KMS-11 (cell line): ENCODE measurements at regions not wholly inside any gene's neighbourhood (a gene's known extent, or its start where the extent isn't known, plus 50 kb on each side); places are given as distances from the start of the nearest gene placed in this dataset.

Experiments used
- H2AFZ ChIP-seq: fragments of 200-600 bp; sonication (generic); 2 replicates; pipeline ENCODE4 v1.6.1; 2016; ENCODE audit warnings: antibody characterized with exemption, mixed run types, low read depth
- H3K27ac ChIP-seq: fragments of 200-600 bp; sonication (generic); 2 replicates; pipeline ENCODE4 v1.6.1; 2016; ENCODE audit warnings: mild to moderate bottlenecking, mixed run types
- H3K27me3 ChIP-seq: fragments of 200-600 bp; sonication (generic); 2 replicates; pipeline ENCODE4 v1.6.1; 2017; ENCODE audit warnings: mild to moderate bottlenecking, low read depth, mixed run types, moderate library complexity; ENCODE audit not compliant: insufficient read depth
- H3K36me3 ChIP-seq: fragments of 200-600 bp; sonication (generic); 2 replicates; pipeline ENCODE4 v1.6.1; 2017; ENCODE audit warnings: mild to moderate bottlenecking, mixed run types; ENCODE audit not compliant: insufficient read depth
- H3K4me1 ChIP-seq: fragments of 200-600 bp; sonication (generic); 2 replicates; pipeline ENCODE4 v1.6.1; 2016; ENCODE audit warnings: mild to moderate bottlenecking, low read depth, mixed run types; ENCODE audit not compliant: poor library complexity, severe bottlenecking
- H3K4me2 ChIP-seq: fragments of 200-600 bp; sonication (generic); 2 replicates; pipeline ENCODE4 v1.7.0; 2016; ENCODE audit warnings: mild to moderate bottlenecking, mixed run types
- H3K4me3 ChIP-seq: fragments of 200-600 bp; sonication (generic); IDR thresholded peaks from 2 replicates; pipeline ENCODE4 v1.6.1; 2017; ENCODE audit warnings: low read depth, low read length, mixed read lengths; ENCODE audit not compliant: insufficient read depth
- H3K79me2 ChIP-seq: fragments of 200-600 bp; sonication (generic); 2 replicates; pipeline ENCODE4 v1.6.1; 2016; ENCODE audit warnings: low read depth, mixed run types; ENCODE audit not compliant: insufficient read depth
- H3K9ac ChIP-seq: fragments of 200-600 bp; sonication (generic); 2 replicates; pipeline ENCODE4 v1.6.1; 2016; ENCODE audit warnings: mild to moderate bottlenecking, mixed run types
- H4K20me1 ChIP-seq: fragments of 200-600 bp; sonication (generic); 2 replicates; pipeline ENCODE4 v1.6.1; 2016; ENCODE audit warnings: mild to moderate bottlenecking, mixed run types; ENCODE audit not compliant: insufficient read depth
- TF ChIP-seq, protein P1 (sequence below): fragments of 200-600 bp; sonication (generic); conservative IDR thresholded peaks from 2 replicates; pipeline ENCODE4 v1.6.1; 2017; ENCODE audit warnings: low read depth, mild to moderate bottlenecking, antibody characterized with exemption, low read length, moderate library complexity, mixed read lengths

DNA sequence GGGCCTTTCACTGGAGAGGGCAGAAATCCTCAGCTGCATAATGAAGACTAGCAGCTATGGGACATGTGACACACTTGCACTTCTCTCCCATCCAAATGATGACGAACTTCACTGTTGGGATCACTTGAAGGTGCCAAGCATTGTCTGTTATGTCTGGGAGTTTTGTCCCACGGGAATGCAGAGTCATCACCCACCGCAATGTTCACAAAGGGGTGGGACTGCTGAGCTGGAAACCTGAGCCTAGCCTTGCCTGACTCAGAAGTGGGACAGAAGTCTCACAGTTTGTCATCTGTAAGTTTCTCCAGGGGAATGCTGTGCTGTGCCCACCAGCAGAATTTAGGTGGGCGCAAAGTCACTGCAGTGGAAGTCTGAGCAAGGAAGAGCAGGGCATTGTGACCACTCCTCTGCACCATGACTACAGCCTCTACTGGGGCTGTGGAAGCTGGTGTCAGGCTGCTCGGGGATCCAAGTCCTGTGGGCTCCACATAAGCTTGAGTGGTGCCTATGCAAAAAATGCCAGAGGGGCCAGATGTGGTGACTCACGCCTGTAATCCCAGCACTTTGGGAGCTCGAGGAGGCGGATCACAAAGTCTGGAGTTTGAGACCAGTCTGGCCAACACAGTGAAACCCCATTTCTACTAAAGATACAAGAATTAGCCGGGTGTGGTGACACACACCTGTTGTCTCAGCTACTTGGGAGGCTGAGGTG lies 472.0 kb upstream of the CNTNAP2 start:
- no peak overlapping the region for H3K27ac ChIP-seq
- no peak overlapping the region for H3K4me2 ChIP-seq
- no peaks in the 10 kb centered on the region for H3K36me3 ChIP-seq
- H3K4me1 ChIP-seq, result no peaks in the 10 kb centered on the region
- no peaks in the 10 kb centered on the region for H3K79me2 ChIP-seq
- H2AFZ ChIP-seq, result no peak overlapping the region
- TF ChIP-seq, protein P1, sequence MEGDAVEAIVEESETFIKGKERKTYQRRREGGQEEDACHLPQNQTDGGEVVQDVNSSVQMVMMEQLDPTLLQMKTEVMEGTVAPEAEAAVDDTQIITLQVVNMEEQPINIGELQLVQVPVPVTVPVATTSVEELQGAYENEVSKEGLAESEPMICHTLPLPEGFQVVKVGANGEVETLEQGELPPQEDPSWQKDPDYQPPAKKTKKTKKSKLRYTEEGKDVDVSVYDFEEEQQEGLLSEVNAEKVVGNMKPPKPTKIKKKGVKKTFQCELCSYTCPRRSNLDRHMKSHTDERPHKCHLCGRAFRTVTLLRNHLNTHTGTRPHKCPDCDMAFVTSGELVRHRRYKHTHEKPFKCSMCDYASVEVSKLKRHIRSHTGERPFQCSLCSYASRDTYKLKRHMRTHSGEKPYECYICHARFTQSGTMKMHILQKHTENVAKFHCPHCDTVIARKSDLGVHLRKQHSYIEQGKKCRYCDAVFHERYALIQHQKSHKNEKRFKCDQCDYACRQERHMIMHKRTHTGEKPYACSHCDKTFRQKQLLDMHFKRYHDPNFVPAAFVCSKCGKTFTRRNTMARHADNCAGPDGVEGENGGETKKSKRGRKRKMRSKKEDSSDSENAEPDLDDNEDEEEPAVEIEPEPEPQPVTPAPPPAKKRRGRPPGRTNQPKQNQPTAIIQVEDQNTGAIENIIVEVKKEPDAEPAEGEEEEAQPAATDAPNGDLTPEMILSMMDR, result no peak
- H4K20me1 ChIP-seq, result no peaks in the 10 kb centered on the region
- H3K27me3 ChIP-seq, result no peaks in the 10 kb centered on the region
- no peak overlapping the region for H3K9ac ChIP-seq
- H3K4me3 ChIP-seq, result no peak overlapping the region

DNA sequence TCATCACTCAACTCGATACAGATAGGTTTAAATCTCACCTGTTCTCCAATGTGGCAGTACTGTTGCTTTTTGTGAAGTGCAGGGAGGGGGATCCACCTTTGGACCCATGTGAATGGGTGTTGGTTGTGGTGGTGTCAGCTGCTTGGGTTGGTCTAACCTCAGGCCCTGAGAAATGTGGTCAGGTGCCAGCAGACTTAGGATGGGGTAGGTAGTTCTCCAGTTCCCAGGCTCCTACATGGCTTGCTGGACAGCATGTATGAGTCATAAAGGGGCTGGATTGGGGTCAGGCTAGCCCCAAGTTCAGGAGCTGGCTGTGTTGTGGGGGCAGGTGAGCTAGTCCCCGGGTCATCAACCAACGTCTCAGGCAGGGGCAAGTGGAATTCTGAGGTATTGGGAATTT lies 472.6 kb upstream of the CNTNAP2 start:
- no peaks in the 10 kb centered on the region for H3K27me3 ChIP-seq
- H3K27ac ChIP-seq, result no peak overlapping the region
- no peaks in the 10 kb centered on the region for H3K36me3 ChIP-seq
- H3K9ac ChIP-seq, result no peak overlapping the region
- no peak overlapping the region for H2AFZ ChIP-seq
- H3K4me1 ChIP-seq, result no peaks in the 10 kb centered on the region
- H3K4me3 ChIP-seq, result no peak overlapping the region
- TF ChIP-seq, protein P1, result no peak
- H4K20me1 ChIP-seq, result no peaks in the 10 kb centered on the region
- no peaks in the 10 kb centered on the region for H3K79me2 ChIP-seq
- H3K4me2 ChIP-seq, result no peak overlapping the region

DNA sequence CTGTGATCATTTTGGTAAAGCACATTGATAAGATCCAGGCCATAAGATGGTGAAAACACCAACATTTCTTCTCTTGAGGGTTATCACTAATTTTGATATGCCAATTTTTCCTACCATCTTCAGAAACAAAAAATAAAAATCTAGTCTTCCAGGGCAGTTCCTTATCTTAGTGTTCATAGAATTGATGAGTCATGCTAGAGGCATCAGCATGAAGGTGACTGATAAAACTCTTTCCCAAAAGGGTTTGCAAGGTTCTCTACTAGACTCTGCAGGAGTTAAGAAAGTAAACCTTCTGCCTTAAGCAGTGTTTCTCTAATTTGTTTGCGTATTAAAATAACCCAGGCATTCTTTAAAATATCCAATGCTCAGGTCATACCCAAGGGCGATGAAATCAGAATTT lies 483.1 kb upstream of the CNTNAP2 start:
- no peak overlapping the region for H3K27ac ChIP-seq
- no peak overlapping the region for H3K4me2 ChIP-seq
- H3K4me1 ChIP-seq, result no peaks in the 10 kb centered on the region
- no peak overlapping the region for H3K9ac ChIP-seq
- H3K4me3 ChIP-seq, result no peak overlapping the region
- H3K36me3 ChIP-seq, result no peaks in the 10 kb centered on the region
- TF ChIP-seq, protein P1, result no peak
- H3K27me3 ChIP-seq, result no peaks in the 10 kb centered on the region
- no peaks in the 10 kb centered on the region for H3K79me2 ChIP-seq
- H4K20me1 ChIP-seq, result no peaks in the 10 kb centered on the region
- no peak overlapping the region for H2AFZ ChIP-seq

DNA sequence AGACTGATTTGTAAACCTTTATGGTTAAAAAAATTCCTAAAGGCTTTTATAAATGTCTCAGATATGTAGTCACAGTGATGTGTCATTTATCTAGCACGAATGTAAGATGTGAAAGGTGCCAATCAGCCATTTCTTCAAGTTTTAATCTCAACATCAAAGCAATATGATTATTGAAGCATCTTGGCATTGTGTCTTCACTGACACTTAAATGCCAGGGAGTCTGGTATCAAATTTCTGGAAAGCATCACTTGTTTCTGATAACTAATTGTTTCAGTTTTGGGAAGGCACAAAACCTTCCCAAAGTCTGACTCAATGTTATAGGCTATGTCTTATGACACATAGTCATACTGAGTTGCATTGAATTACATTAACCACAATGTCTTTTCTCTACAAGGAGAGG lies 492.0 kb upstream of the CNTNAP2 start:
- Histone ChIP-seq H2AFZ (no peak overlapping the region), H3K9ac (no peak overlapping the region), H3K27me3 (no peaks in the 10 kb centered on the region), H3K4me2 (no peak overlapping the region), H3K79me2 (no peaks in the 10 kb centered on the region), H3K27ac (no peak overlapping the region), H3K4me1 (no peaks in the 10 kb centered on the region), H3K36me3 (no peaks in the 10 kb centered on the region), H4K20me1 (no peaks in the 10 kb centered on the region), H3K4me3 (no peak overlapping the region)
- TF ChIP-seq, protein P1, result no peak
